Neural progenitor cell (in vitro differentiated cells): ENCODE measurements at regions not wholly inside any gene's neighbourhood (a gene's known extent, or its start where the extent isn't known, plus 50 kb on each side); places are given as distances from the start of the nearest gene placed in this dataset.

ENCODE experiments used
- DNase-seq: peaks from one replicate; pipeline ENCODE4 v3.0.0-alpha.2; 2016; ENCODE audit warnings: low spot score
- H2AFZ ChIP-seq: fragments of 200-600 bp; sonication (generic); replicated peaks from 2 replicates; pipeline ENCODE4 v1.6.1; 2016; ENCODE audit warnings: antibody characterized with exemption
- H3F3A ChIP-seq: fragments of 200-600 bp; sonication (generic); 2 replicates; pipeline ENCODE4 v1.6.1; 2016; ENCODE audit warnings: antibody characterized with exemption, low read depth
- H3K27ac ChIP-seq: fragments of 200-600 bp; sonication (generic); 2 replicates; pipeline ENCODE4 v1.5.1; 2016; ENCODE audit warnings: mild to moderate bottlenecking
- H3K27me3 ChIP-seq: fragments of 200-600 bp; sonication (generic); 2 replicates; pipeline ENCODE4 v1.6.1; 2016; ENCODE audit warnings: mild to moderate bottlenecking, moderate library complexity
- H3K36me3 ChIP-seq: fragments of 200-600 bp; sonication (generic); 2 replicates; pipeline ENCODE4 v1.5.1; 2016
- H3K4me1 ChIP-seq: fragments of 200-600 bp; sonication (generic); 2 replicates; pipeline ENCODE4 v1.6.1; 2016; ENCODE audit warnings: mixed run types
- H3K4me2 ChIP-seq: fragments of 200-600 bp; sonication (generic); 2 replicates; pipeline ENCODE4 v1.6.1; 2016
- H3K4me3 ChIP-seq: fragments of 200-600 bp; sonication (generic); 2 replicates; pipeline ENCODE4 v1.5.1; 2016
- H3K79me2 ChIP-seq: fragments of 200-600 bp; sonication (generic); 2 replicates; pipeline ENCODE4 v1.6.1; 2016; ENCODE audit warnings: low read depth
- H3K9ac ChIP-seq: fragments of 200-600 bp; sonication (generic); 2 replicates; pipeline ENCODE4 v1.6.1; 2016
- H3K9me3 ChIP-seq: fragments of 200-600 bp; sonication (generic); 2 replicates; pipeline ENCODE4 v1.5.1; 2016; ENCODE audit warnings: low read depth
- H4K20me1 ChIP-seq: fragments of 200-600 bp; sonication (generic); 2 replicates; pipeline ENCODE4 v1.6.1; 2016; ENCODE audit warnings: low read depth
- H3K27ac Mint-ChIP-seq: 3 replicates; pipeline ENCODE4 v1.8.0; 2021; ENCODE audit warnings: mixed read lengths
- H3K27me3 Mint-ChIP-seq: 2 replicates; pipeline ENCODE4 v1.8.0; 2022; ENCODE audit warnings: low read depth, mild to moderate bottlenecking, inconsistent platforms, moderate library complexity, mixed read lengths; ENCODE audit not compliant: insufficient read depth
- H3K36me3 Mint-ChIP-seq: 3 replicates; pipeline ENCODE4 v1.8.0; 2021; ENCODE audit warnings: mixed read lengths
- H3K4me1 Mint-ChIP-seq: 3 replicates; pipeline ENCODE4 v1.8.0; 2021; ENCODE audit warnings: mixed read lengths
- H3K4me3 Mint-ChIP-seq: 3 replicates; pipeline ENCODE4 v1.8.0; 2021; ENCODE audit warnings: mild to moderate bottlenecking, moderate library complexity, mixed read lengths
- H3K9me3 Mint-ChIP-seq: 3 replicates; pipeline ENCODE4 v1.8.0; 2020; ENCODE audit warnings: mixed read lengths
- CTCF ChIP-seq: fragments of 200-600 bp; sonication (generic); IDR thresholded peaks from 2 replicates; pipeline ENCODE4 v1.5.1; 2017; ENCODE audit warnings: antibody characterized with exemption, mild to moderate bottlenecking
- EZH2 ChIP-seq: fragments of 200-600 bp; sonication (generic); IDR thresholded peaks from 2 replicates; pipeline ENCODE4 v1.6.1; 2017; ENCODE audit warnings: antibody characterized with exemption, mild to moderate bottlenecking, moderate library complexity
- EZH2phosphoT487 ChIP-seq: fragments of 200-600 bp; sonication (generic); IDR thresholded peaks from 2 replicates; pipeline ENCODE4 v1.6.1; 2017; ENCODE audit warnings: antibody characterized with exemption

GRCh38 chr3:5523125-5523524 is 335.6 kb downstream of the EDEM1 start:
- Histone ChIP-seq H3K36me3 (no peaks in the 10 kb centered on the region), H3K9me3 (no peaks in the 10 kb centered on the region), H3F3A (no peaks in the 10 kb centered on the region), H3K4me1 (no peaks in the 10 kb centered on the region), H3K4me2 (no peak overlapping the region), H2AFZ (no peak overlapping the region), H3K79me2 (no peaks in the 10 kb centered on the region), H3K4me3 (no peak overlapping the region), H4K20me1 (no peaks in the 10 kb centered on the region), H3K27ac (no peak overlapping the region), H3K27me3 (no peaks in the 10 kb centered on the region), H3K9ac (no peak overlapping the region)
- H3K27ac Mint-ChIP-seq: no peak overlapping the region
- DNase-seq: no peak
- H3K9me3 Mint-ChIP-seq: peaks cover 2% of the 10 kb centered on the region
- TF ChIP-seq EZH2phosphoT487 (no peak), CTCF (no peak), EZH2 (no peak)
- no peaks in the 10 kb centered on the region for H3K36me3 Mint-ChIP-seq
- no peak overlapping the region for H3K4me3 Mint-ChIP-seq
- no peaks in the 10 kb centered on the region for H3K4me1 Mint-ChIP-seq
- H3K27me3 Mint-ChIP-seq: no peaks in the 10 kb centered on the region

DNA sequence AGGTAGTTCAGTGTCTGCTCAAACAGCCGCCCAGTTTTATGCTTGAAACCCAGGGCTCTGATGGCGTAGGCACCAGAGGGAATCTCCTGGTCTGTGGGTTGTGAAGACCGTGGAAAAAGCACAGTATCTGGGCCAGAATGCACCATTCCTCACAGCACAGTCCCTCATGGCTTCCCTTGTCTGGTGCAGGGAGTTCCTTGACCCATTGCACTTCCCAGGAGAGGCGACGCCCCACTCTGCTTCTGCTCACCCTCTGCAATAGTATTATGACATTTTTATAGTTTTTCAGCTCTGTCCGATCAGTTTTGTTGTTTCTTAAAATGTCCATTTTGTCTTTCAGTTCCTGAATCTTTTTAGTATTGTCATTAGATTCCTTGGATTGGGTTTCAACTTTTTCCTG is 343.5 kb downstream of the EDEM1 start:
- Mint-ChIP-seq H3K27ac (no peak overlapping the region), H3K9me3 (peaks cover 2% of the 10 kb centered on the region), H3K4me3 (no peak overlapping the region), H3K4me1 (no peaks in the 10 kb centered on the region), H3K27me3 (no peaks in the 10 kb centered on the region), H3K36me3 (no peaks in the 10 kb centered on the region)
- H3K4me2 ChIP-seq: no peak overlapping the region
- H3K4me1 ChIP-seq: no peaks in the 10 kb centered on the region
- H3K9me3 ChIP-seq: no peaks in the 10 kb centered on the region
- no peak overlapping the region for H3K27ac ChIP-seq
- TF ChIP-seq CTCF (no peak), EZH2 (no peak), EZH2phosphoT487 (no peak)
- no peaks in the 10 kb centered on the region for H4K20me1 ChIP-seq
- H3F3A ChIP-seq: no peaks in the 10 kb centered on the region
- no peak overlapping the region for H3K9ac ChIP-seq
- no peaks in the 10 kb centered on the region for H3K27me3 ChIP-seq
- H3K79me2 ChIP-seq: no peaks in the 10 kb centered on the region
- H3K36me3 ChIP-seq: no peaks in the 10 kb centered on the region
- H3K4me3 ChIP-seq: no peak overlapping the region
- DNase-seq: no peak
- H2AFZ ChIP-seq: peak overlapping the region; percentile 50

DNA sequence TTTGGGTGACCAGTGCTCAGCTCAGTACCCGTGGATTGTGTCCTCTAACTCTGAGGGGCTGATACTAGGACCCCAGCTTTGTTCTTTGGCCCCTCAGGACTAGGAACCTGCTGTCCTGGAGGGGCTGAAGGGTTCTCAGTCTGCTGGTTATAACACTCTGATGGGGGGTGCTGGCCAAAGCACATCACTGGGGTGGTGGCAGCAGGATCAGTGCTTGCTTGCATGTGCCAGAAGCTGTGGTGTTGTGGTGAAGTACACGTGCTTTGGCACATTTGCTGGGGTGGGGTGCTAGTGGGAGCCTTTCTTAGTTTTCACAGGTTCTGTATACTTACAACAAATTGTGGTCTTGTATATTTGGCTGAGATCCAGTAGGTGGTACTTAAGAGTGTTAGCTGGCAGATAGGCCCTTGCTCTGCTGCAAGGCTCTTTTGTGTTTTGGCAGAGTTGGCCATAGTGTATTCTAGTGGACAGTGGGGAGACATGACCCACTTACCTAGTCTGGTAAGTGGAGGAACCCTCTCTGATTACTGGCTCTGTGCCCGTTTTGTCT is 344.3 kb downstream of the EDEM1 start:
- Histone ChIP-seq H4K20me1 (no peaks in the 10 kb centered on the region), H3K79me2 (no peaks in the 10 kb centered on the region), H2AFZ (no peak overlapping the region), H3K4me2 (no peak overlapping the region), H3K27ac (no peak overlapping the region), H3K4me3 (no peak overlapping the region), H3K36me3 (no peaks in the 10 kb centered on the region), H3K27me3 (no peaks in the 10 kb centered on the region), H3F3A (no peaks in the 10 kb centered on the region), H3K9me3 (no peaks in the 10 kb centered on the region), H3K4me1 (no peaks in the 10 kb centered on the region), H3K9ac (no peak overlapping the region)
- Mint-ChIP-seq H3K4me1 (no peaks in the 10 kb centered on the region), H3K27ac (no peak overlapping the region), H3K36me3 (no peaks in the 10 kb centered on the region), H3K27me3 (no peaks in the 10 kb centered on the region), H3K9me3 (peaks cover 2% of the 10 kb centered on the region), H3K4me3 (no peak overlapping the region)
- TF ChIP-seq CTCF (no peak), EZH2 (no peak), EZH2phosphoT487 (no peak)
- no peak for DNase-seq
